ENCODE measurements at regions not wholly inside any gene's neighbourhood (a gene's known extent, or its start where the extent isn't known, plus 50 kb on each side); places are given as distances from the start of the nearest gene placed in this dataset.

GRCh38 chr1:8223526-8223925 lies 94.4 kb upstream of the SLC45A1 start:
- ChIA-PET POLR2A (no interaction called here), CTCF (no interaction called here)
- ATAC-seq (replicated peaks in 1 of 4), result no peak
- no peak overlapping the region for H3K4me3 Mint-ChIP-seq
- H3K27ac ChIP-seq (ENCODE audit: low read length), result no peak overlapping the region
- H3K27me3 Mint-ChIP-seq, result peaks cover 35 to 41% of the 10 kb centered on the region in 2 donors
- peaks cover 0 to 1% of the 10 kb centered on the region in 2 experiments for H3K4me1 ChIP-seq (ENCODE audit: control insufficient read depth in 1 of 2, extremely low read depth in 1 of 2, insufficient read depth in 2 of 2, low read length in 2 of 2)
- peaks cover 3 to 4% (median 4%) of the 10 kb centered on the region in 3 donors for H3K9me3 Mint-ChIP-seq
- H3K27me3 ChIP-seq (replicated peaks in 1 of 2; ENCODE audit: control insufficient read depth in 2 of 2, extremely low read depth in 1 of 2, insufficient read depth in 2 of 2, low read length in 1 of 2), result peaks cover 3 to 43% of the 10 kb centered on the region in 2 experiments
- H3K4me3 ChIP-seq (ENCODE audit: control insufficient read depth in 1 of 2, extremely low read depth in 1 of 2, low read length in 1 of 2), result no peak overlapping the region
- H3K27ac Mint-ChIP-seq, result no peak overlapping the region
- WGBS (ENCODE audit: insufficient coverage), result 93% methylated on average over 3 of the region's 5 CpGs
- H3K4me1 Mint-ChIP-seq, result peaks cover 0 to 9% (median 9%) of the 10 kb centered on the region in 3 donors
- no peaks in the 10 kb centered on the region for H3K36me3 ChIP-seq (ENCODE audit: control insufficient read depth in 2 of 2, extremely low read depth in 1 of 2, insufficient read depth in 1 of 2, low read length in 1 of 2)
- H3K9me3 ChIP-seq, result no peaks in the 10 kb centered on the region
- H3K36me3 Mint-ChIP-seq, result no peaks in the 10 kb centered on the region
- DNase-seq, result no peak

- no peak overlapping the region for H3K4me3 ChIP-seq (ENCODE audit: control insufficient read depth in 1 of 2, extremely low read depth in 1 of 2, low read length in 1 of 2)
- H3K27ac ChIP-seq (ENCODE audit: low read length), result no peak overlapping the region
- ChIA-PET CTCF (no interaction called here), POLR2A (no interaction called here)
- Mint-ChIP-seq H3K4me3 (no peak overlapping the region), H3K4me1 (peaks cover 2 to 11% (median 11%) of the 10 kb centered on the region in 3 donors), H3K27ac (no peak overlapping the region), H3K9me3 (peaks cover 2 to 4% (median 4%) of the 10 kb centered on the region in 3 donors), H3K36me3 (no peaks in the 10 kb centered on the region), H3K27me3 (peaks cover 34 to 35% of the 10 kb centered on the region in 2 donors)
- no peaks in the 10 kb centered on the region for H3K36me3 ChIP-seq (ENCODE audit: control insufficient read depth in 2 of 2, extremely low read depth in 1 of 2, insufficient read depth in 1 of 2, low read length in 1 of 2)
- peaks cover 0 to 7% of the 10 kb centered on the region in 2 experiments for H3K4me1 ChIP-seq (ENCODE audit: control insufficient read depth in 1 of 2, extremely low read depth in 1 of 2, insufficient read depth in 2 of 2, low read length in 2 of 2)
- H3K27me3 ChIP-seq (replicated peaks in 1 of 2; ENCODE audit: control insufficient read depth in 2 of 2, extremely low read depth in 1 of 2, insufficient read depth in 2 of 2, low read length in 1 of 2), result peaks cover 3 to 45% of the 10 kb centered on the region in 2 experiments
- no peaks in the 10 kb centered on the region for H3K9me3 ChIP-seq
- no peak for DNase-seq
- 95% methylated on average over 6 of the region's 10 CpGs for WGBS (ENCODE audit: insufficient coverage)
- ATAC-seq (replicated peaks in 1 of 4), result no peak
Observed at GRCh38 chr1:8222789-8223188, 95.1 kb upstream of the SLC45A1 start.

GRCh38 chr1:8219530-8219929 lies 98.4 kb upstream of the SLC45A1 start:
- Histone ChIP-seq H3K9me3 (no peaks in the 10 kb centered on the region), H3K27me3 (replicated peaks in 1 of 2; ENCODE audit: control insufficient read depth in 2 of 2, extremely low read depth in 1 of 2, insufficient read depth in 2 of 2, low read length in 1 of 2) (peaks cover 3 to 57% of the 10 kb centered on the region in 2 experiments), H3K36me3 (ENCODE audit: control insufficient read depth in 2 of 2, extremely low read depth in 1 of 2, insufficient read depth in 1 of 2, low read length in 1 of 2) (no peaks in the 10 kb centered on the region), H3K4me3 (ENCODE audit: control insufficient read depth in 1 of 2, extremely low read depth in 1 of 2, low read length in 1 of 2) (no peak overlapping the region), H3K27ac (ENCODE audit: low read length) (no peak overlapping the region), H3K4me1 (ENCODE audit: control insufficient read depth in 1 of 2, extremely low read depth in 1 of 2, insufficient read depth in 2 of 2, low read length in 2 of 2) (peaks cover 0 to 13% of the 10 kb centered on the region in 2 experiments)
- no peaks in the 10 kb centered on the region for H3K9me3 Mint-ChIP-seq
- H3K27me3 Mint-ChIP-seq, result peaks cover 32 to 50% of the 10 kb centered on the region in 2 donors
- no peak overlapping the region for H3K27ac Mint-ChIP-seq
- no peaks in the 10 kb centered on the region for H3K36me3 Mint-ChIP-seq
- peaks cover 5 to 16% (median 8%) of the 10 kb centered on the region in 3 donors for H3K4me1 Mint-ChIP-seq
- DNase-seq (no peak), ATAC-seq (replicated peaks in 1 of 4) (no peak)
- peak overlapping the region in 1 of 3 donors; percentile 35 for H3K4me3 Mint-ChIP-seq
- ChIA-PET CTCF (no interaction called here), POLR2A (no interaction called here)
- WGBS (ENCODE audit: insufficient coverage), result 83% methylated on average over 1 of the region's 4 CpGs

GRCh38 chr1:8218351-8219092 lies 99.4 kb upstream of the SLC45A1 start:
- DNase-seq (no peak), ATAC-seq (replicated peaks in 1 of 4) (no peak)
- Mint-ChIP-seq H3K4me1 (peaks cover 5 to 13% (median 5%) of the 10 kb centered on the region in 3 donors), H3K9me3 (no peaks in the 10 kb centered on the region), H3K4me3 (peak overlapping the region in 1 of 3 donors; percentile 23), H3K27ac (no peak overlapping the region), H3K27me3 (peaks cover 30 to 50% of the 10 kb centered on the region in 2 donors), H3K36me3 (no peaks in the 10 kb centered on the region)
- Histone ChIP-seq H3K4me3 (ENCODE audit: control insufficient read depth in 1 of 2, extremely low read depth in 1 of 2, low read length in 1 of 2) (no peak overlapping the region), H3K4me1 (ENCODE audit: control insufficient read depth in 1 of 2, extremely low read depth in 1 of 2, insufficient read depth in 2 of 2, low read length in 2 of 2) (peaks cover 0 to 13% of the 10 kb centered on the region in 2 experiments), H3K9me3 (no peaks in the 10 kb centered on the region), H3K36me3 (ENCODE audit: control insufficient read depth in 2 of 2, extremely low read depth in 1 of 2, insufficient read depth in 1 of 2, low read length in 1 of 2) (no peaks in the 10 kb centered on the region), H3K27ac (ENCODE audit: low read length) (no peak overlapping the region), H3K27me3 (replicated peaks in 1 of 2; ENCODE audit: control insufficient read depth in 2 of 2, extremely low read depth in 1 of 2, insufficient read depth in 2 of 2, low read length in 1 of 2) (peaks cover 4 to 57% of the 10 kb centered on the region in 2 experiments)
- ChIA-PET CTCF (no interaction called here), POLR2A (interaction anchor here in 1 of 2 donors (0.6 kb wide), 2 partner anchors 128 to 324 kb away, joined by 4 to 9 read pairs; no protein-coding TSS in a partner anchor)
- WGBS (ENCODE audit: insufficient coverage), result 76% methylated on average over 6 of the region's 10 CpGs

GRCh38 chr1:8217809-8218208 lies 100.1 kb upstream of the SLC45A1 start:
- peaks cover 34 to 51% of the 10 kb centered on the region in 2 donors for H3K27me3 Mint-ChIP-seq
- 72% methylated on average over 3 of the region's 4 CpGs for WGBS (ENCODE audit: insufficient coverage)

GRCh38 chr1:8217011-8217711 lies 100.8 kb upstream of the SLC45A1 start:
- 4% methylated on average over 69 of the region's 70 CpGs for WGBS (ENCODE audit: insufficient coverage)
- Histone ChIP-seq H3K4me3 (ENCODE audit: control insufficient read depth in 1 of 2, extremely low read depth in 1 of 2, low read length in 1 of 2) (peak overlapping the region; percentile 25 to 54), H3K9me3 (no peaks in the 10 kb centered on the region), H3K4me1 (ENCODE audit: control insufficient read depth in 1 of 2, extremely low read depth in 1 of 2, insufficient read depth in 2 of 2, low read length in 2 of 2) (peaks cover 0 to 13% of the 10 kb centered on the region in 2 experiments), H3K36me3 (ENCODE audit: control insufficient read depth in 2 of 2, extremely low read depth in 1 of 2, insufficient read depth in 1 of 2, low read length in 1 of 2) (no peaks in the 10 kb centered on the region), H3K27me3 (replicated peaks in 1 of 2; ENCODE audit: control insufficient read depth in 2 of 2, extremely low read depth in 1 of 2, insufficient read depth in 2 of 2, low read length in 1 of 2) (peaks cover 9 to 65% of the 10 kb centered on the region in 2 experiments), H3K27ac (ENCODE audit: low read length) (no peak overlapping the region)
- H3K4me3 Mint-ChIP-seq, result peak overlapping the region; percentile 56 to 81 (median 71)
- no peak overlapping the region for H3K27ac Mint-ChIP-seq
- ChIA-PET CTCF (no interaction called here), POLR2A (no interaction called here)
- ATAC-seq (replicated peaks in 1 of 4), result peak; percentile 43 to 59 (median 53)
- H3K9me3 Mint-ChIP-seq, result no peaks in the 10 kb centered on the region
- H3K27me3 Mint-ChIP-seq, result peaks cover 38 to 55% of the 10 kb centered on the region in 2 donors
- peaks cover 7 to 15% (median 9%) of the 10 kb centered on the region in 3 donors for H3K4me1 Mint-ChIP-seq
- H3K36me3 Mint-ChIP-seq, result no peaks in the 10 kb centered on the region
- peak in 28 of 35 experiments; percentile 1 to 34 (median 14) for DNase-seq

More at GRCh38 chr1:8217809-8218208, 100.1 kb upstream of the SLC45A1 start:
- DNase-seq, result no peak
- ATAC-seq (replicated peaks in 1 of 4), result no peak
- Histone ChIP-seq H3K36me3 (ENCODE audit: control insufficient read depth in 2 of 2, extremely low read depth in 1 of 2, insufficient read depth in 1 of 2, low read length in 1 of 2) (no peaks in the 10 kb centered on the region), H3K4me1 (ENCODE audit: control insufficient read depth in 1 of 2, extremely low read depth in 1 of 2, insufficient read depth in 2 of 2, low read length in 2 of 2) (peaks cover 0 to 13% of the 10 kb centered on the region in 2 experiments), H3K27me3 (replicated peaks in 1 of 2; ENCODE audit: control insufficient read depth in 2 of 2, extremely low read depth in 1 of 2, insufficient read depth in 2 of 2, low read length in 1 of 2) (peaks cover 5 to 61% of the 10 kb centered on the region in 2 experiments), H3K27ac (ENCODE audit: low read length) (no peak overlapping the region), H3K9me3 (no peaks in the 10 kb centered on the region), H3K4me3 (ENCODE audit: control insufficient read depth in 1 of 2, extremely low read depth in 1 of 2, low read length in 1 of 2) (peak overlapping the region; percentile 25 to 54)
- peaks cover 5 to 13% (median 5%) of the 10 kb centered on the region in 3 donors for H3K4me1 Mint-ChIP-seq
- ChIA-PET CTCF (no interaction called here), POLR2A (interaction anchor here in 1 of 2 donors (0.6 kb wide), 1 partner anchor 127 kb away, joined by 4 read pairs; no protein-coding TSS in a partner anchor)
- H3K9me3 Mint-ChIP-seq, result no peaks in the 10 kb centered on the region
- H3K4me3 Mint-ChIP-seq, result peak overlapping the region; percentile 54 to 81 (median 56)
- H3K36me3 Mint-ChIP-seq, result no peaks in the 10 kb centered on the region
- H3K27ac Mint-ChIP-seq, result no peak overlapping the region
